ENCODE measurements at regions not wholly inside any gene's neighbourhood (a gene's known extent, or its start where the extent isn't known, plus 50 kb on each side); places are given as distances from the start of the nearest gene placed in this dataset.

GRCh38 chr9:86997156-86997555 is 49.9 kb upstream of the GAS1 start:
- Histone ChIP-seq H3K4me2 (ENCODE audit: insufficient read depth, insufficient read length, low read length) (no peak overlapping the region), H4K5ac (ENCODE audit: insufficient read length, low read depth, low read length) (no peak overlapping the region), H3K9ac (ENCODE audit: extremely low read depth, insufficient read length, low read length) (no peak overlapping the region), H3K4ac (ENCODE audit: low read depth, low read length) (no peak overlapping the region), H3K27ac (ENCODE audit: insufficient read length, low read depth, low read length) (no peak overlapping the region), H3K9me3 (ENCODE audit: control insufficient read depth, low read depth, low read length) (no peaks in the 10 kb centered on the region), H3K79me2 (ENCODE audit: insufficient read depth, low read length) (no peaks in the 10 kb centered on the region), H4K8ac (replicated peaks; ENCODE audit: insufficient read length, low read depth, low read length) (no peak overlapping the region), H3K4me1 (ENCODE audit: insufficient read depth, low read length) (no peaks in the 10 kb centered on the region), H2BK20ac (ENCODE audit: low read depth, low read length, poor library complexity, severe bottlenecking) (no peak overlapping the region), H3K56ac (ENCODE audit: insufficient read length, low read depth, low read length) (no peak overlapping the region), H3T11ph (ENCODE audit: low read length) (no peak overlapping the region), H3K23me2 (ENCODE audit: insufficient read length, low read depth, low read length, poor library complexity, severe bottlenecking) (no peaks in the 10 kb centered on the region), H3K23ac (ENCODE audit: insufficient read length, low read depth, low read length) (no peak overlapping the region), H4K20me1 (ENCODE audit: control insufficient read depth, insufficient read depth, insufficient read length) (no peaks in the 10 kb centered on the region), H2BK5ac (ENCODE audit: insufficient read length, low read length) (no peak overlapping the region), H3K14ac (ENCODE audit: insufficient read depth, low read length) (no peak overlapping the region), H2BK120ac (ENCODE audit: low read depth, low read length, poor library complexity, severe bottlenecking) (no peak overlapping the region), H3K79me1 (ENCODE audit: insufficient read depth, low read depth, low read length, poor library complexity, severe bottlenecking) (no peaks in the 10 kb centered on the region), H3K27me3 (ENCODE audit: insufficient read depth, low read length) (no peaks in the 10 kb centered on the region), H2AFZ (ENCODE audit: low read length) (no peak overlapping the region), H3K18ac (ENCODE audit: insufficient read length, low read depth, low read length) (no peak overlapping the region), H2BK15ac (ENCODE audit: low read depth, low read length) (no peak overlapping the region), H2AK5ac (ENCODE audit: insufficient read length, low read length) (no peak overlapping the region), H4K91ac (ENCODE audit: insufficient read length, low read depth, low read length) (no peak overlapping the region), H2BK12ac (ENCODE audit: insufficient read length, low read depth, low read length) (no peak overlapping the region)
- peaks cover 2% of the 10 kb centered on the region; the same call in 1 of the 2 replicates for H3K27me3 Mint-ChIP-seq (ENCODE audit: low read depth)
- DNase-seq = peak; percentile 32
- H3K4me3 Mint-ChIP-seq = no peak overlapping the region
- no peaks in the 10 kb centered on the region for H3K4me1 Mint-ChIP-seq
- no CpG with 5 or more reads among the region's 2 CpGs for WGBS (ENCODE audit: extremely low coverage, insufficient read length, low lambda C conversion rate)
- H3K27ac Mint-ChIP-seq = no peak overlapping the region
- H3K36me3 Mint-ChIP-seq (ENCODE audit: insufficient read depth in 1 of 3, low read depth in 3 of 3) = no peaks in the 10 kb centered on the region
- no peaks in the 10 kb centered on the region for H3K9me3 Mint-ChIP-seq
- TF ChIP-seq CTCF (conservative IDR thresholded peaks at IDR 0.05) = peak; percentile 58; the same call in 2 of the 3 replicates
